Nephron progenitor cell (in vitro differentiated cells): ENCODE measurements at regions not wholly inside any gene's neighbourhood (a gene's known extent, or its start where the extent isn't known, plus 50 kb on each side); places are given as distances from the start of the nearest gene placed in this dataset.

Experiments used
- DNase-seq: peaks from one replicate; pipeline ENCODE4 v3.0.0; 2021
- H3K27ac Mint-ChIP-seq: 2 replicates; pipeline ENCODE4 v1.8.0; 2021; ENCODE audit warnings: mild to moderate bottlenecking, moderate library complexity, mixed read lengths
- H3K27me3 Mint-ChIP-seq: 2 replicates; pipeline ENCODE4 v1.8.0; 2021; ENCODE audit warnings: mild to moderate bottlenecking, low read depth, mixed read lengths; ENCODE audit not compliant: poor library complexity
- H3K36me3 Mint-ChIP-seq: 2 replicates; pipeline ENCODE4 v1.8.0; 2021; ENCODE audit warnings: low read depth, mixed read lengths
- H3K4me1 Mint-ChIP-seq: 2 replicates; pipeline ENCODE4 v1.8.0; 2021; ENCODE audit warnings: mixed read lengths
- H3K4me3 Mint-ChIP-seq: 2 replicates; pipeline ENCODE4 v1.8.0; 2021; ENCODE audit warnings: mild to moderate bottlenecking, moderate library complexity, mixed read lengths
- H3K9me3 Mint-ChIP-seq: 2 replicates; pipeline ENCODE4 v1.8.0; 2021; ENCODE audit warnings: mild to moderate bottlenecking, moderate library complexity, mixed read lengths
- TF ChIP-seq, protein P1 (sequence below): fragments of 200-600 bp; sonication (generic); IDR thresholded peaks from 2 replicates; pipeline ENCODE4 v1.5.0; 2021; ENCODE audit warnings: antibody characterized with exemption

GRCh38 chr1:30028939-30029338, 694.4 kb downstream of the MATN1 start:
- no peak overlapping the region for H3K27ac Mint-ChIP-seq
- peaks cover 7% of the 10 kb centered on the region for H3K27me3 Mint-ChIP-seq
- H3K4me3 Mint-ChIP-seq, result no peak overlapping the region
- H3K36me3 Mint-ChIP-seq, result no peaks in the 10 kb centered on the region
- TF ChIP-seq, protein P1, sequence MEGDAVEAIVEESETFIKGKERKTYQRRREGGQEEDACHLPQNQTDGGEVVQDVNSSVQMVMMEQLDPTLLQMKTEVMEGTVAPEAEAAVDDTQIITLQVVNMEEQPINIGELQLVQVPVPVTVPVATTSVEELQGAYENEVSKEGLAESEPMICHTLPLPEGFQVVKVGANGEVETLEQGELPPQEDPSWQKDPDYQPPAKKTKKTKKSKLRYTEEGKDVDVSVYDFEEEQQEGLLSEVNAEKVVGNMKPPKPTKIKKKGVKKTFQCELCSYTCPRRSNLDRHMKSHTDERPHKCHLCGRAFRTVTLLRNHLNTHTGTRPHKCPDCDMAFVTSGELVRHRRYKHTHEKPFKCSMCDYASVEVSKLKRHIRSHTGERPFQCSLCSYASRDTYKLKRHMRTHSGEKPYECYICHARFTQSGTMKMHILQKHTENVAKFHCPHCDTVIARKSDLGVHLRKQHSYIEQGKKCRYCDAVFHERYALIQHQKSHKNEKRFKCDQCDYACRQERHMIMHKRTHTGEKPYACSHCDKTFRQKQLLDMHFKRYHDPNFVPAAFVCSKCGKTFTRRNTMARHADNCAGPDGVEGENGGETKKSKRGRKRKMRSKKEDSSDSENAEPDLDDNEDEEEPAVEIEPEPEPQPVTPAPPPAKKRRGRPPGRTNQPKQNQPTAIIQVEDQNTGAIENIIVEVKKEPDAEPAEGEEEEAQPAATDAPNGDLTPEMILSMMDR, result no peak
- peaks cover 27% of the 10 kb centered on the region for H3K9me3 Mint-ChIP-seq
- no peak for DNase-seq
- H3K4me1 Mint-ChIP-seq, result no peaks in the 10 kb centered on the region

DNA sequence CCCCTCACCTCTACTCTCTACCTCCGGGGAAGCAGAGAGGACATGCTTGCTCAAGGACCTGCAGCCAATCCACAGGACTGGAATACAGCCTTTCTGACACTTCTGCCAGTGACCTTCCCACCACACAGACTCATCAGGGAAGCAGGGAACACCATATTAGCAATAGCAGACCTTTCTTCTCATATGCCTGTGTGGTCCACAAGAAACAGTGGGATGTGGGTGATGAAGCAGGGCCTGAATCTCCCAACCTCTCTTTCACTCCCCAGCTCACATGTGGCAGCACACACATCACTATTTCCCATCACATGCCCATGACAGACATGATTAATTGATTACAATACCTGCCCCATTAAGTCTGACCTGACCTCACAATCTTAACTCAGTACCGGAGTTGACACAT, 695.1 kb downstream of the MATN1 start:
- H3K27ac Mint-ChIP-seq, result no peak overlapping the region
- H3K4me1 Mint-ChIP-seq, result no peaks in the 10 kb centered on the region
- H3K9me3 Mint-ChIP-seq, result peaks cover 24% of the 10 kb centered on the region
- DNase-seq, result no peak
- H3K4me3 Mint-ChIP-seq, result no peak overlapping the region
- TF ChIP-seq, protein P1, result no peak
- peaks cover 4% of the 10 kb centered on the region for H3K27me3 Mint-ChIP-seq
- H3K36me3 Mint-ChIP-seq, result no peaks in the 10 kb centered on the region

- no peak for DNase-seq
- TF ChIP-seq, protein P1, result no peak
- Mint-ChIP-seq H3K27ac (no peak overlapping the region), H3K4me3 (no peak overlapping the region), H3K9me3 (peaks cover 23% of the 10 kb centered on the region), H3K27me3 (peaks cover 10% of the 10 kb centered on the region), H3K36me3 (no peaks in the 10 kb centered on the region), H3K4me1 (no peaks in the 10 kb centered on the region)
These were observed 696.1 kb downstream of the MATN1 start for GRCh38 chr1:30027247-30027646.

DNA sequence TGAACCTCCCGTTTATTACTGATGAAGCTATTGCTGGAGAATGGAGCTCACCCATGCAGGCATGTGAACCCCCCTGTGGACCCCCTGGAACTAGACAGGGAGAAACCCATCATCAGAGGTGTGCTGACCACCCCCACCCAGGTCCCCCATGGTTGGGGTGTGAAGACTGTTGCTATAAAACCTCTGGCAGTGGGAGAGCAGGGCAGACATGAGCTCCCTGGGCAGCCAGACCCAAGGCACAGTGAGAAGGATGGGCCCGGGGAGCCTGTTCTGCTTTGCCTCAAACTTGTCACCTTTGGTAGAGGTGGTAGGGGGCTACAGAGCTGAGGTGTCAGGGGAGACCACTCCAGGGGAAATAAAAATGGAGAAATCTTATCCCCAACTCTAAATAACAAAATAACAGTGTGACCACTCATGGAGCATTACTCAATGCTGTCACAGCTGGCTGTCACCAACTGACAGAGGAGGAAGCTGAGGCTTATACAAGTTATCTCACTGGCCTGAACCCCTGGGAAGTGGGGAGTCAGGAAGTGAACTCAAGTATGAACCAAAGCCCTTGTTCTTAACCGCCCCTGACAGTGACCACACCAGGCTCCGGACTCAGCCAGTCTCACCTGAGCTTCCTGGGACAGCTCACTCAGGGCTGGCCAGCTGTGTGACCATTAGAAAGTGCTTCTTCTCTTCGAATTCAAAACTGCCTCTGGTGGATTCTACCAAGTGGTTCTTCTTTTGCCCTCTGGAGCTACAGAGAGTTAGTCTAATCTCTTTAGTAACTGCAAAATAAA, 698.8 kb downstream of the MATN1 start:
- Mint-ChIP-seq H3K27me3 (peaks cover 6% of the 10 kb centered on the region), H3K9me3 (peaks cover 10% of the 10 kb centered on the region), H3K36me3 (no peaks in the 10 kb centered on the region), H3K27ac (no peak overlapping the region), H3K4me1 (no peaks in the 10 kb centered on the region), H3K4me3 (no peak overlapping the region)
- DNase-seq, result no peak
- TF ChIP-seq, protein P1, result no peak

DNA sequence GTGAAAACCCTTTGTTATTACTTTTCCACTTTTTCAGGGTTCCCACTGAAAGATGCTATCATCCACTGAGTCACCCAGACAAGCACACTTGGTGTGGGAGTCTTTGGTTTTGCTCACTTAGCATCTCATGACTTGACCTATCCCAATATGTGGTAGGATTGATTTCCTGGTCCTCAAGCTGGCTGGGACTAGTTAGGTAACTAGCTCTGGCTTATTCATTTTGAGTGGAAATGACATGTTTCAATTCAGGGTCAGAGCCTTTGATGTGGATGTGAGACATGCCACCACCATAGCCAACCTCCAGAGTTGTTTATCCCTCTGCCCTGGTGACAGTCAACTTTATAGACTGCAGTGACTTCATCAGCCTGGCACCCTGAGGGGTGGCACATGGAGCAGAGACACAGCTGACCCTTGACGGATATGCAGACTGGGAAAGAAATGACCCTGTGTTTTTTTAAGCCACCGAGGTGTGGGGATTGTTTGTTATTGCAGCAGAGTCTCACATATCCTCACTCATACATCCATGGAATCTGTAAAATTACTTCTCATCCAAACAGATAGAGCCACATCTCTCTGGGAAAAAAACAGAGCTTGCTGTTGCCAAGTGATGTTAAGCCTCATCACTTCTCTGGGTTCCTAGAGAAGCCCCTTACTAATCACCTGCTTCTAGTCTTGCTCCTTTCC, 699.9 kb downstream of the MATN1 start:
- H3K4me3 Mint-ChIP-seq, result no peak overlapping the region
- peaks cover 6% of the 10 kb centered on the region for H3K27me3 Mint-ChIP-seq
- peaks cover 4% of the 10 kb centered on the region for H3K36me3 Mint-ChIP-seq
- H3K4me1 Mint-ChIP-seq, result no peaks in the 10 kb centered on the region
- TF ChIP-seq, protein P1, result no peak
- no peak overlapping the region for H3K27ac Mint-ChIP-seq
- peaks cover 20% of the 10 kb centered on the region for H3K9me3 Mint-ChIP-seq
- DNase-seq, result no peak
